ENCODE measurements at regions not wholly inside any gene's neighbourhood (a gene's known extent, or its start where the extent isn't known, plus 50 kb on each side); places are given as distances from the start of the nearest gene placed in this dataset.

- no peak overlapping the region for H2AFZ ChIP-seq (ENCODE audit: low read depth, low read length)
- intact Hi-C loops (cut with micrococcal nuclease) (no loop called here), dilution Hi-C loops (cut with MboI; ENCODE audit: extremely low pct_ligation_motif_present, low sequenced_read_pairs) (no loop called here)
- H3K36me3 ChIP-seq (ENCODE audit: control insufficient read depth in 2 of 2, extremely low read depth in 1 of 2, insufficient read depth in 2 of 2, low read length in 2 of 2) = no peaks in the 10 kb centered on the region
- H3K4me3 ChIP-seq (replicated peaks in 1 of 3; ENCODE audit: insufficient read depth in 1 of 3, low read depth in 1 of 3, low read length in 3 of 3) = no peak overlapping the region
- DNase-seq (ENCODE audit: low read depth, low spot score) = no peak
- no peak overlapping the region for H3K27ac ChIP-seq (ENCODE audit: insufficient read depth, low read depth, low read length)
- ChIA-PET POLR2A (no interaction called here), CTCF (no interaction called here)
- no peaks in the 10 kb centered on the region for H3K9me1 ChIP-seq (replicated peaks; ENCODE audit: control insufficient read depth, extremely low read depth, insufficient read depth, low read length)
- no peak for FAIRE-seq
- peaks cover 4% of the 10 kb centered on the region for H3K9me3 ChIP-seq (replicated peaks; ENCODE audit: control insufficient read depth, insufficient read depth, low read length)
- H3K4me1 ChIP-seq (ENCODE audit: control insufficient read depth, extremely low read depth, insufficient read depth, low read length) = no peaks in the 10 kb centered on the region
- H3K79me2 ChIP-seq (ENCODE audit: control insufficient read depth, insufficient read depth, low read length) = no peaks in the 10 kb centered on the region
- no peaks in the 10 kb centered on the region for H3K27me3 ChIP-seq (ENCODE audit: control insufficient read depth in 2 of 2, insufficient read depth in 2 of 2, low read length in 2 of 2)
- H4K20me1 ChIP-seq (replicated peaks; ENCODE audit: control insufficient read depth, extremely low read depth, insufficient read depth, low read length) = no peaks in the 10 kb centered on the region
- H3K9ac ChIP-seq (replicated peaks; ENCODE audit: extremely low read depth, insufficient read depth, low read length) = no peak overlapping the region
- TF ChIP-seq MAX (IDR thresholded peaks at IDR 0.05; ENCODE audit: insufficient read depth, insufficient read length) (no peak), CTCF (IDR thresholded peaks at IDR 0.05; ENCODE audit: extremely low read depth in 1 of 2, insufficient read depth in 1 of 2, low read depth in 1 of 2, low read length in 2 of 2) (no peak), GATA2 (IDR thresholded peaks at IDR 0.05; ENCODE audit: insufficient read depth, insufficient read length, low read depth, low read length) (no peak), MYC (IDR thresholded peaks at IDR 0.05; ENCODE audit: low read depth, low read length) (no peak), FOS (IDR thresholded peaks at IDR 0.05; ENCODE audit: borderline replicate concordance, insufficient read depth, low read length) (no peak), EZH2 (IDR thresholded peaks at IDR 0.05; ENCODE audit: borderline replicate concordance, low read depth, low read length, severe bottlenecking) (no peak), POLR2A (IDR thresholded peaks at IDR 0.05; ENCODE audit: low read depth, low read length) (no peak), POLR2AphosphoS5 (IDR thresholded peaks at IDR 0.05; ENCODE audit: insufficient read depth, low read depth, low read length) (no peak), JUN (IDR thresholded peaks at IDR 0.05; ENCODE audit: borderline replicate concordance, insufficient read depth, insufficient read length, low read depth) (no peak)
- BruUV-seq (replicated peaks) = no TSS peak
- no peak overlapping the region for H3K4me2 ChIP-seq (ENCODE audit: insufficient read depth, low read length)
Measured at GRCh38 chr14:87601036-87601435, 391.9 kb downstream of the GALC start.
